ENCODE measurements at regions not wholly inside any gene's neighbourhood (a gene's known extent, or its start where the extent isn't known, plus 50 kb on each side); places are given as distances from the start of the nearest gene placed in this dataset.

GRCh38 chr13:40116008-40116407, 460.5 kb downstream of the COG6 start (continued):
- TF ChIP-seq ZNF26 (tag by site-specific recombination; IDR thresholded peaks at IDR 0.05) = no peak
- no peak for TF ChIP-seq REPIN1 (tag by site-specific recombination; IDR thresholded peaks at IDR 0.05; ENCODE audit: low read depth)
- TF ChIP-seq HIC1 (tag by site-specific recombination; IDR thresholded peaks at IDR 0.05) = peak; percentile 70; the same call in 1 of the 2 replicates
- no peak for TF ChIP-seq ZNF529 (tag by site-specific recombination; IDR thresholded peaks at IDR 0.05; ENCODE audit: insufficient replicate concordance)
- TF ChIP-seq ZNF692 (tag by site-specific recombination; IDR thresholded peaks at IDR 0.05) = 0 out of 2 replicates have a peak, but pooled peaks have one; percentile 15
- no peak for TF ChIP-seq ZNF701 (tag by site-specific recombination; IDR thresholded peaks at IDR 0.05)
- TF ChIP-seq ZNF670 (tag by site-specific recombination; IDR thresholded peaks at IDR 0.05; ENCODE audit: low read depth) = no peak
- TF ChIP-seq ZNF521 (tag by site-specific recombination; IDR thresholded peaks at IDR 0.05) = no peak
- no peak for TF ChIP-seq ZBTB49 (tag by site-specific recombination; IDR thresholded peaks at IDR 0.05; ENCODE audit: low read depth)
- TF ChIP-seq RBAK (tag by site-specific recombination; IDR thresholded peaks at IDR 0.05) = no peak
- TF ChIP-seq ZFP37 (tag by site-specific recombination; IDR thresholded peaks at IDR 0.05) = peak; percentile 63; the same call in 1 of the 2 replicates
- peak; percentile 90 for TF ChIP-seq ZNF362 (tag by site-specific recombination; IDR thresholded peaks at IDR 0.05)
- TF ChIP-seq ZIC2 (tag by site-specific recombination; IDR thresholded peaks at IDR 0.05) = no peak
- no peak for TF ChIP-seq BCL6B (tag by site-specific recombination; IDR thresholded peaks at IDR 0.05)
- no peak for TF ChIP-seq ZNF391 (tag by site-specific recombination; IDR thresholded peaks at IDR 0.05; ENCODE audit: borderline replicate concordance, low read depth)
- TF ChIP-seq ZNF560 (tag by site-specific recombination; IDR thresholded peaks at IDR 0.05; ENCODE audit: borderline replicate concordance) = no peak
- no peak for TF ChIP-seq ZNF23 (tag by site-specific recombination; IDR thresholded peaks at IDR 0.05; ENCODE audit: borderline replicate concordance)
- TF ChIP-seq ZBTB17 (tag by site-specific recombination; IDR thresholded peaks at IDR 0.05) = peak; percentile 50; the same call in 1 of the 2 replicates
- 0 out of 2 replicates have a peak, but pooled peaks have one; percentile 18 for TF ChIP-seq ZNF843 (tag by site-specific recombination; IDR thresholded peaks at IDR 0.05)
- TF ChIP-seq ZNF174 (tag by site-specific recombination; IDR thresholded peaks at IDR 0.05) = no peak
- TF ChIP-seq ZNF624 (tag by site-specific recombination; IDR thresholded peaks at IDR 0.05) = no peak
- no peak for TF ChIP-seq ZNF223 (tag by site-specific recombination; IDR thresholded peaks at IDR 0.05)
- TF ChIP-seq GFI1B (tag by site-specific recombination; IDR thresholded peaks at IDR 0.05) = no peak
- TF ChIP-seq HOXC10 (CRISPR knock-in tag; IDR thresholded peaks at IDR 0.05) = no peak
- no peak for TF ChIP-seq ZNF398 (tag by site-specific recombination; IDR thresholded peaks at IDR 0.05)
- TF ChIP-seq ZNF354C (tag by site-specific recombination; IDR thresholded peaks at IDR 0.05; ENCODE audit: borderline replicate concordance, low read depth) = no peak
- TF ChIP-seq SP7 (tag by site-specific recombination; IDR thresholded peaks at IDR 0.05) = peak; percentile 87
- TF ChIP-seq SALL2 (tag by site-specific recombination; IDR thresholded peaks at IDR 0.05; ENCODE audit: borderline replicate concordance) = no peak
- TF ChIP-seq ZSCAN23 (tag by site-specific recombination; IDR thresholded peaks at IDR 0.05) = peak; percentile 83; the same call in 1 of the 2 replicates
